AG04449 (cell line): ENCODE measurements at regions not wholly inside any gene's neighbourhood (a gene's known extent, or its start where the extent isn't known, plus 50 kb on each side); places are given as distances from the start of the nearest gene placed in this dataset.

Experiments used
- CTCF ChIA-PET: fragments of 350-600 bp; formaldehyde crosslinking; extraction: SDS; loops from one replicate; lab custom pipeline; 2021; ENCODE audit warnings: antibody characterized with exemption; lab: Yijun Ruan, JAX
- POLR2A ChIA-PET: fragments of 400-600, 350-600 bp; formaldehyde crosslinking; extraction: SDS; loops from one replicate; lab custom pipeline; 2020; ENCODE audit warnings: antibody characterized with exemption, inconsistent platforms; lab: Yijun Ruan, JAX
- DNase-seq: peaks from one replicate; pipeline ENCODE4 v3.0.0-alpha.2; 2010; ENCODE audit warnings: low read depth, low spot score
- H3K4me3 ChIP-seq: 2 replicates; pipeline ENCODE4 v1.5.1; 2011; ENCODE audit warnings: low read depth, mild to moderate bottlenecking, control low read depth, low read length
- TF ChIP-seq, protein P1 (sequence below): IDR thresholded peaks from one replicate; pipeline ENCODE4 v1.5.1; 2011; ENCODE audit warnings: mild to moderate bottlenecking, moderate library complexity, low read length, control low read depth, inconsistent platforms; ENCODE audit not compliant: insufficient read depth; ENCODE audit errors: missing control alignments

DNA sequence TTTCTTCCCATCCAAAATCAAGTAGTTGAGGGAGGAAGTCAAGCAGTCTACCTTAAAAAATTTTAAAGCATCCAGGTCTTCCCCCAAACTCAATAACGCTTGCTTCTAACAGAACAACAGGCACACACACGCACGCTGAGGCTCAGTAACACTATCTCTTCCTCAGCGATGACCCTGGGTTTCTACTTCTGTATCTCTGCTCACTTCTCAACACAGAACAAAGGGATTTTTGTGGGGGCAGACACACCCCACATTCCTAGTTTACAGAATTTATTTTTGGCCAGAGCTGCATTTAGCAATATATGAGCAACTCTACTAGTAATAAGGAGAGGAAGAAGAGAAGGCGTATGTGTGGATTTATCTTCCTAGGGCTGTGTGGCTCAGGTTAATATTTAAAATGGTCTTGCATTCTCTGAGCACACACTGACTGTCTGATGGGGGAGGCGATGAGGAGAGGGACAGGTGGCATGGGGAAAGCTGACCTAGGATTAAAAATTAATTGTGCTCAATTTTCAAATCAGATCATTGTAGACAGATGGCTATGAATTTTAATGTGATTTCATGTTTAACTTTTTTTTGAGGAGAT lies 71.3 kb upstream of the PPM1B start:
- ChIA-PET POLR2A (no interaction called here), CTCF (interaction anchor here (0.8 to 2.1 kb wide), 5 partner anchors 9 to 53 kb away, joined by 3 to 13 read pairs (median 8); no protein-coding TSS in a partner anchor)
- no peak overlapping the region for H3K4me3 ChIP-seq
- no peak for DNase-seq
- TF ChIP-seq, protein P1, sequence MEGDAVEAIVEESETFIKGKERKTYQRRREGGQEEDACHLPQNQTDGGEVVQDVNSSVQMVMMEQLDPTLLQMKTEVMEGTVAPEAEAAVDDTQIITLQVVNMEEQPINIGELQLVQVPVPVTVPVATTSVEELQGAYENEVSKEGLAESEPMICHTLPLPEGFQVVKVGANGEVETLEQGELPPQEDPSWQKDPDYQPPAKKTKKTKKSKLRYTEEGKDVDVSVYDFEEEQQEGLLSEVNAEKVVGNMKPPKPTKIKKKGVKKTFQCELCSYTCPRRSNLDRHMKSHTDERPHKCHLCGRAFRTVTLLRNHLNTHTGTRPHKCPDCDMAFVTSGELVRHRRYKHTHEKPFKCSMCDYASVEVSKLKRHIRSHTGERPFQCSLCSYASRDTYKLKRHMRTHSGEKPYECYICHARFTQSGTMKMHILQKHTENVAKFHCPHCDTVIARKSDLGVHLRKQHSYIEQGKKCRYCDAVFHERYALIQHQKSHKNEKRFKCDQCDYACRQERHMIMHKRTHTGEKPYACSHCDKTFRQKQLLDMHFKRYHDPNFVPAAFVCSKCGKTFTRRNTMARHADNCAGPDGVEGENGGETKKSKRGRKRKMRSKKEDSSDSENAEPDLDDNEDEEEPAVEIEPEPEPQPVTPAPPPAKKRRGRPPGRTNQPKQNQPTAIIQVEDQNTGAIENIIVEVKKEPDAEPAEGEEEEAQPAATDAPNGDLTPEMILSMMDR = no peak

DNA sequence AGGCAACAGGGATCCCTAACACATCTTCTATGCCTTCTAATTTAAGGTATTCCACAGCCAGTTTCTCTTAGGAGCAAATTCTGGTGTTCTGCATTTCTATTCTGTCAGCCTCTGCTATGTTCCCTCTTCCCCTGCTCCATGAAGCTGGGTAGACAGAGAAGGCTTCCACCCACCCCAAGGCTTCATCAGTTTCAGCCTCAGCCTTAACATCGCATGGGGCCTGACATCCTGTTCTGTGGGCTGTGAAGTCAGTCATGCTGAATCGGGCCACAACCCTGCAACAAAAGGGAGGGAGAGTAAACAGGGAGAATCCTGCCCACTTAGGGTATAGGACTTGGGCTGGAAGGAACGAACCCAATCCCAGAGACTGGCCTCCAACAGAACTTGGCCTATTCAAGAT lies 70.6 kb upstream of the PPM1B start:
- no peak overlapping the region for H3K4me3 ChIP-seq
- TF ChIP-seq, protein P1 = no peak
- no peak for DNase-seq
- ChIA-PET POLR2A (no interaction called here), CTCF (interaction anchor here (0.8 to 2.0 kb wide), 3 partner anchors 9 to 14 kb away, joined by 3 to 12 read pairs (median 8); no protein-coding TSS in a partner anchor)

DNA sequence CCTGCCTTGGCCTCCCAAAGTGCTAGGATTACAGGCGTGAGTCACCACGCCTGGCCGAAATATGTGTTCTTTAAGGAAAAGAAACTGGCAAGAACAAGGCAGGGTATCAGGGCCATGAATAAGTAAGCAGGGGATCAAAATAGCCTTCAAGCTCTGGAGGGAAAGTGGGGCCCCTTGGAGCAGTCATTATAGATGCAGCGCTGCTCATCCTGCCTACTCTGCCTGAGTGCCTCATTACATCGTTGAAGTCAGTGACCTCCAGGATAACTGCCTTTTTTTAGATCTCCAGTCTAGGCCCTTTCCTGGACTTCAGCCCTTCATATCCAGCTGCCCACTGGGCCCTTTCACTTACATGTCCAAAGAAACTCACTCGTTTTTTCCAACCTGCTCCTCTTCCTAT lies 69.8 kb upstream of the PPM1B start:
- TF ChIP-seq, protein P1 = no peak
- DNase-seq = no peak
- no peak overlapping the region for H3K4me3 ChIP-seq
- ChIA-PET POLR2A (no interaction called here), CTCF (interaction anchor here (1.8 kb wide), 1 partner anchor 12 kb away, joined by 8 read pairs; no protein-coding TSS in a partner anchor)

DNA sequence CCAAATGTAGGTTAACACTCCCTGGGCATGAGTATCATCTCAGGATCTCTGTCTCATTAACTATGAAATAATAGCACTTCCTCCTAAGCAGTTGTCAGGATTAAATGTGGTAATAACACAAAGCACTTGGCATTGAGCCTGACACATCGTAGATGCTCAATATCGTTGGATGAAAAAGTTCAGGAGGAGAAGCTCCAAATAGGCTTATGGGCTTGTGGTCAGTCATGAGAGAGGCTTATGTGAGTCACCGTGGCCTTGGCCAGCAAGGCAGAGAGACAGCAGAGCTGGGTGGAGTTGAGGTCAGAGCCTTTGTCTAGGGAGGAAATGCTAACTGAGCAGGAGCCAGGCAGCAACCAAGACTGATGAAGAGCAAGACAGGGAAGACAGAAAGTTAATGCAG lies 68.3 kb upstream of the PPM1B start:
- TF ChIP-seq, protein P1 = no peak
- no peak overlapping the region for H3K4me3 ChIP-seq
- ChIA-PET CTCF (interaction anchor here (1.2 to 1.9 kb wide), 3 partner anchors 12 to 57 kb away, joined by 5 to 7 read pairs (median 6); no protein-coding TSS in a partner anchor), POLR2A (interaction anchor here (0.6 kb wide), 1 partner anchor 27 kb away, joined by 3 read pairs; no protein-coding TSS in a partner anchor)
- DNase-seq = peak; percentile 54

DNA sequence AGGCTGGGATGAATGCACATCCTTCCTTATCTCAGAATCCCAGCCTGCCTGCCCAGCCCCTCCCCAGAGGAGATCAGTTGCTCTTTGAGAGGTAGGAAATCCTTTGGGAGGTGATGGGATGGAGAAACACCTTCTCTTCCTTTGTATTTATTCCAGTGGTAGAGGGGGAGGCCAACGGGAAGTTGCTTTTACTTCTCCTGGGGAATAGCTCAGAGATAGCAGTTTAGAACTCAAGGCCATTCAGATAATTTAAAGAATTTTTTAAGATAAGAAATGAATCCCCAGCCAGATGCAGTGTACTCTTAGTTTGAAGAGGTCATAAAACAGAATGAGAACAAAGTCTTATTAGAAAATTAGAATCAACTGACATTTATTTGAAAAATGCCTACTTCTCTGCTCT lies 67.4 kb upstream of the PPM1B start:
- no peak overlapping the region for H3K4me3 ChIP-seq
- ChIA-PET CTCF (interaction anchor here (1.2 to 1.9 kb wide), 3 partner anchors 13 to 58 kb away, joined by 5 to 7 read pairs (median 6); no protein-coding TSS in a partner anchor), POLR2A (no interaction called here)
- TF ChIP-seq, protein P1 = no peak
- DNase-seq = no peak

DNA sequence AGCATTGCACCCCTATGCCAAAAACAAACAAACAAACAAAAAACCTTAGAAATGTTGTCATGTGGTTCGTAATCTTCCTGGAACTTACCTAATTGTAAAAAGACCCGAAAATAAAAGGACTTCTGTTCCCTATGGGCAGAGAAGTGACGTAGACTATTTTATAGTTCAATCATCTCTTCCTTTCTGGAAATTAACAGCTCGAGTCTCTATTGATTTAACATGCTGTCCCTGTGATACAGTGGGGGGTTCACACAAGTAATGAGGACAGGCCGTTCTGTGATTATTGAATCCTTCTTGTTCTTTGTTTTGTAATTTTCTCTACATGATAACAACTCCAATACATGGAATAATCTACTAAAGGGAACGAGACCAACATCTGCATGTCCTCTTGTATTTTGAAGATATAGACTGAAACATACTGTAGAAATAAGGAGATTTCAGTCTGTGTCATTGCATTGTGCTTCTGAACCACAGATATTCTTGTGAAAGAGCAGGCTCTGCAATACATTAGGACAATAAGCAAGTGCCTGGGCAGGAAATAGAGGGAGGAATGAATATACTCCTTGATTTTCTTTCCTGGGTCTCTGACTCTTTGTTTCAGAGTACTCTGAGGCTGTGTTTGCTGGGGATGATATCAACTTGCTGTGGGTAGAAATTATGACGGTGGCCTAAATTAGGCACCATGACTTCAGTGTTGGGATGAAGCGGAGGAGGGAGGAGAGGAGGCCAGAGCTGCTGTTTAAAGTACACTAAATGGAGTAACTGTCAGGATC lies 65.7 kb upstream of the PPM1B start:
- no peak overlapping the region for H3K4me3 ChIP-seq
- ChIA-PET CTCF (no interaction called here), POLR2A (no interaction called here)
- TF ChIP-seq, protein P1 = no peak
- no peak for DNase-seq
